CD14-positive monocyte (primary cell): ENCODE measurements at regions not wholly inside any gene's neighbourhood (a gene's known extent, or its start where the extent isn't known, plus 50 kb on each side); places are given as distances from the start of the nearest gene placed in this dataset.

ENCODE experiments used
- DNase-seq, 3 donors: peaks; one replicate each; pipeline ENCODE4 v3.0.0-alpha.2; 2011 to 2022
- H2AFZ ChIP-seq: 2 replicates; pipeline ENCODE4 v1.6.0; 2012; ENCODE audit warnings: mild to moderate bottlenecking, low read depth, low read length, inconsistent platforms; ENCODE audit not compliant: insufficient read depth, poor library complexity, severe bottlenecking
- H3K27ac ChIP-seq, 2 donors: 1 replicate in 1 of 2; 2 replicates in 1 of 2; pipeline ENCODE4 v1.5.1; 2012 to 2013; ENCODE audit warnings: low read length in 2 of 2, control low read depth in 1 of 2, inconsistent platforms in 1 of 2, low read depth in 1 of 2, mild to moderate bottlenecking in 1 of 2
- H3K27me3 ChIP-seq, 2 donors: one replicate each; pipeline versions ENCODE4 v1.6.0 to v1.6.1; 2011 to 2013; ENCODE audit warnings: low read length in 2 of 2; ENCODE audit not compliant: control insufficient read depth in 2 of 2, insufficient read depth in 2 of 2
- H3K36me3 ChIP-seq, 2 donors: replicated peaks in 1 of 2; 1 replicate in 1 of 2; 2 replicates in 1 of 2; pipeline versions ENCODE4 v1.5.1 to v1.6.1; 2012 to 2013; ENCODE audit warnings: low read length in 2 of 2, control low read depth in 1 of 2, inconsistent platforms in 1 of 2, mild to moderate bottlenecking in 1 of 2; ENCODE audit not compliant: insufficient read depth in 2 of 2, control insufficient read depth in 1 of 2
- H3K4me1 ChIP-seq, 2 donors: 1 replicate in 1 of 2; 2 replicates in 1 of 2; pipeline versions ENCODE4 v1.5.1 to v1.6.1; 2012 to 2013; ENCODE audit warnings: low read length in 2 of 2, control low read depth in 1 of 2, inconsistent platforms in 1 of 2, mild to moderate bottlenecking in 1 of 2, moderate library complexity in 1 of 2; ENCODE audit not compliant: insufficient read depth in 2 of 2, control insufficient read depth in 1 of 2
- H3K4me2 ChIP-seq: replicated peaks from 2 replicates; pipeline ENCODE3; 2012; ENCODE audit warnings: low read length, moderate library complexity, mild to moderate bottlenecking; ENCODE audit not compliant: poor library complexity, severe bottlenecking; ENCODE audit errors: extremely low read depth
- H3K4me3 ChIP-seq, 3 experiments: fragments of 200-600 bp in 1 of 3; sonication (generic) in 1 of 3; replicated peaks in 1 of 3; 1 replicate in 2 of 3; 2 replicates in 1 of 3; pipeline ENCODE4 v1.5.1; 2011 to 2013; ENCODE audit warnings: low read length in 3 of 3, mild to moderate bottlenecking in 3 of 3, control low read depth in 2 of 3, low read depth in 2 of 3, inconsistent platforms in 1 of 3, moderate library complexity in 1 of 3
- H3K79me2 ChIP-seq: 2 replicates; pipeline ENCODE4 v1.6.0; 2012; ENCODE audit warnings: mild to moderate bottlenecking, control low read depth, inconsistent platforms, low read length, moderate library complexity; ENCODE audit not compliant: insufficient read depth
- H3K9ac ChIP-seq: 2 replicates; pipeline ENCODE4 v1.6.0; 2017; ENCODE audit warnings: low read length, mild to moderate bottlenecking; ENCODE audit not compliant: insufficient read depth, poor library complexity, severe bottlenecking
- H3K9me3 ChIP-seq, 2 donors: replicated peaks in 1 of 2; 1 replicate in 1 of 2; 2 replicates in 1 of 2; pipeline versions ENCODE4 v1.5.1 to v1.6.1; 2012 to 2013; ENCODE audit warnings: low read length in 2 of 2, control low read depth in 1 of 2; ENCODE audit not compliant: control insufficient read depth in 1 of 2, insufficient read depth in 1 of 2
- H4K20me1 ChIP-seq: 2 replicates; pipeline ENCODE4 v1.6.0; 2012; ENCODE audit warnings: mild to moderate bottlenecking, low read length, control low read depth, moderate library complexity; ENCODE audit not compliant: insufficient read depth
- H3K27ac Mint-ChIP-seq, 7 donors: one replicate each; pipeline ENCODE4 v1.8.0; 2020; ENCODE audit warnings: mild to moderate bottlenecking in 7 of 7, mixed read lengths in 7 of 7, moderate library complexity in 6 of 7, inconsistent platforms in 2 of 7
- H3K27me3 Mint-ChIP-seq, 3 donors: one replicate each; pipeline ENCODE4 v1.8.0; 2021 to 2022; ENCODE audit warnings: low read depth in 3 of 3, mild to moderate bottlenecking in 3 of 3, mixed read lengths in 3 of 3, moderate library complexity in 3 of 3, inconsistent platforms in 1 of 3
- H3K36me3 Mint-ChIP-seq, 2 donors: one replicate each; pipeline ENCODE4 v1.8.0; 2020; ENCODE audit warnings: mixed read lengths in 2 of 2, inconsistent platforms in 1 of 2, mild to moderate bottlenecking in 1 of 2
- H3K4me1 Mint-ChIP-seq: one replicate; pipeline ENCODE4 v1.8.0; 2020; ENCODE audit warnings: mild to moderate bottlenecking, mixed read lengths
- H3K4me3 Mint-ChIP-seq, 2 donors: one replicate each; pipeline ENCODE4 v1.8.0; 2020; ENCODE audit warnings: mild to moderate bottlenecking in 2 of 2, mixed read lengths in 2 of 2, moderate library complexity in 1 of 2
- H3K9me3 Mint-ChIP-seq, 7 donors: one replicate each; pipeline ENCODE4 v1.8.0; 2020 to 2022; ENCODE audit warnings: mixed read lengths in 7 of 7, mild to moderate bottlenecking in 6 of 7, moderate library complexity in 6 of 7, inconsistent platforms in 2 of 7
- WGBS: methylation state at CpG from one replicate; pipeline ENCODE4 v1.1.5; 2013; ENCODE audit warnings: missing lambda C conversion rate; ENCODE audit not compliant: insufficient coverage; 5-methylcytosine and 5-hydroxymethylcytosine counted together
- intact Hi-C, 2 donors: fragments of 100-400 bp; cut with micrococcal nuclease; formaldehyde crosslinking; loops; one replicate each; pipeline versions ENCODE4 v1.15.0 to v1.15.1; 2023
- TF ChIP-seq, protein P1 (sequence below): fragments of 200-600 bp; IDR thresholded peaks from one replicate; pipeline ENCODE4 v1.8.0; 2022; ENCODE audit warnings: antibody characterized with exemption, mild to moderate bottlenecking

GRCh38 chr9:13750061-13750460 lies 470.6 kb upstream of the MPDZ start:
- Histone ChIP-seq H3K27me3 (no peaks in the 10 kb centered on the region), H3K9ac (no peak overlapping the region), H3K4me3 (no peak overlapping the region), H3K9me3 (no peaks in the 10 kb centered on the region), H3K4me1 (no peaks in the 10 kb centered on the region), H2AFZ (no peak overlapping the region), H4K20me1 (no peaks in the 10 kb centered on the region), H3K27ac (no peak overlapping the region), H3K79me2 (no peaks in the 10 kb centered on the region), H3K36me3 (no peaks in the 10 kb centered on the region), H3K4me2 (no peak overlapping the region)
- Mint-ChIP-seq H3K27me3 (peaks cover 0 to 1% (median 0%) of the 10 kb centered on the region in 3 donors), H3K9me3 (peaks cover 0 to 12% (median 3%) of the 10 kb centered on the region in 7 donors), H3K4me1 (no peaks in the 10 kb centered on the region), H3K4me3 (no peak overlapping the region), H3K36me3 (no peaks in the 10 kb centered on the region), H3K27ac (no peak overlapping the region)
- TF ChIP-seq, protein P1, sequence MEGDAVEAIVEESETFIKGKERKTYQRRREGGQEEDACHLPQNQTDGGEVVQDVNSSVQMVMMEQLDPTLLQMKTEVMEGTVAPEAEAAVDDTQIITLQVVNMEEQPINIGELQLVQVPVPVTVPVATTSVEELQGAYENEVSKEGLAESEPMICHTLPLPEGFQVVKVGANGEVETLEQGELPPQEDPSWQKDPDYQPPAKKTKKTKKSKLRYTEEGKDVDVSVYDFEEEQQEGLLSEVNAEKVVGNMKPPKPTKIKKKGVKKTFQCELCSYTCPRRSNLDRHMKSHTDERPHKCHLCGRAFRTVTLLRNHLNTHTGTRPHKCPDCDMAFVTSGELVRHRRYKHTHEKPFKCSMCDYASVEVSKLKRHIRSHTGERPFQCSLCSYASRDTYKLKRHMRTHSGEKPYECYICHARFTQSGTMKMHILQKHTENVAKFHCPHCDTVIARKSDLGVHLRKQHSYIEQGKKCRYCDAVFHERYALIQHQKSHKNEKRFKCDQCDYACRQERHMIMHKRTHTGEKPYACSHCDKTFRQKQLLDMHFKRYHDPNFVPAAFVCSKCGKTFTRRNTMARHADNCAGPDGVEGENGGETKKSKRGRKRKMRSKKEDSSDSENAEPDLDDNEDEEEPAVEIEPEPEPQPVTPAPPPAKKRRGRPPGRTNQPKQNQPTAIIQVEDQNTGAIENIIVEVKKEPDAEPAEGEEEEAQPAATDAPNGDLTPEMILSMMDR: no peak
- WGBS: no CpG with 5 or more reads among the region's 4 CpGs
- intact Hi-C loops: no loop called here
- DNase-seq: no peak

- H3K9me3 ChIP-seq: peaks cover 0 to 2% of the 10 kb centered on the region in 2 donors
- H3K27ac Mint-ChIP-seq: no peak overlapping the region
- TF ChIP-seq, protein P1: no peak
- intact Hi-C loops: no loop called here
- H3K36me3 ChIP-seq: no peaks in the 10 kb centered on the region
- peaks cover 0 to 12% (median 0%) of the 10 kb centered on the region in 7 donors for H3K9me3 Mint-ChIP-seq
- no peak overlapping the region for H3K4me3 Mint-ChIP-seq
- H3K27me3 ChIP-seq: no peaks in the 10 kb centered on the region
- no peaks in the 10 kb centered on the region for H3K79me2 ChIP-seq
- no peak overlapping the region for H2AFZ ChIP-seq
- DNase-seq: no peak
- no peak overlapping the region for H3K27ac ChIP-seq
- no peak overlapping the region for H3K4me3 ChIP-seq
- no peak overlapping the region for H3K9ac ChIP-seq
- H3K4me1 ChIP-seq: no peaks in the 10 kb centered on the region
- H3K36me3 Mint-ChIP-seq: no peaks in the 10 kb centered on the region
- peaks cover 0 to 1% (median 0%) of the 10 kb centered on the region in 3 donors for H3K27me3 Mint-ChIP-seq
- no peaks in the 10 kb centered on the region for H3K4me1 Mint-ChIP-seq
- no CpG with 5 or more reads among the region's 1 CpG for WGBS
- no peaks in the 10 kb centered on the region for H4K20me1 ChIP-seq
- H3K4me2 ChIP-seq: no peak overlapping the region
Observed at GRCh38 chr9:13746876-13747275, 467.4 kb upstream of the MPDZ start.
